H7 (cell line): ENCODE measurements at regions not wholly inside any gene's neighbourhood (a gene's known extent, or its start where the extent isn't known, plus 50 kb on each side); places are given as distances from the start of the nearest gene placed in this dataset.

ENCODE experiments used
- DNase-seq: peaks from one replicate; pipeline ENCODE4 v3.0.0; 2012
- H3K27me3 ChIP-seq: 2 replicates; pipeline ENCODE4 v1.6.0; 2011; ENCODE audit warnings: mild to moderate bottlenecking, low read length; ENCODE audit not compliant: control insufficient read depth, insufficient read depth
- H3K36me3 ChIP-seq: replicated peaks from 2 replicates; pipeline ENCODE4 v1.5.1; 2011; ENCODE audit warnings: low read length; ENCODE audit not compliant: control insufficient read depth, insufficient read depth
- H3K4me3 ChIP-seq: 2 replicates; pipeline ENCODE4 v1.5.1; 2011; ENCODE audit warnings: low read depth, mild to moderate bottlenecking, control low read depth, low read length, moderate library complexity; ENCODE audit not compliant: insufficient read depth

- no peaks in the 10 kb centered on the region for H3K36me3 ChIP-seq
- H3K4me3 ChIP-seq = no peak overlapping the region
- DNase-seq = no peak
- no peaks in the 10 kb centered on the region; the same call in 1 of the 2 replicates for H3K27me3 ChIP-seq
These were observed 442.2 kb downstream of the HDGFL1 start for GRCh38 chr6:23011615-23012014.

DNA sequence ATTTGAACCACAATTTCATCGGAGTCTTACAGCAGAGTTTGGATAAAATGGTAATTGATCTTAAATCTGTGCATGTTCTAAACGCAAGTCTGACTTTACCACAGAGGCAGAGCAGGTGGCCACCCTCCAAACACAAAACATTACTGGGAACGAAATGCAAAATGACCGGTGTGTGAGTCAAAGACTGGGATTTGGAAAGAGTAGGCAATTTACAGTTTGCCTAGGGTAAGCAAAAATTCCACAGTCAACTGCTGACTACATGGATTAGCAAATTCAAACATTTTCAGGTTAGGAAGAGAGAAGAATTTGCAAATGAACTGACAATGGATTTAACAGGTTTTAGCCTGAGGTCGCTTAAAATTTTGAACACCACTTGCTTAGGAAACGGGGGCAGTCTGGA, 444.4 kb downstream of the HDGFL1 start:
- no peaks in the 10 kb centered on the region for H3K27me3 ChIP-seq
- DNase-seq = no peak

DNA sequence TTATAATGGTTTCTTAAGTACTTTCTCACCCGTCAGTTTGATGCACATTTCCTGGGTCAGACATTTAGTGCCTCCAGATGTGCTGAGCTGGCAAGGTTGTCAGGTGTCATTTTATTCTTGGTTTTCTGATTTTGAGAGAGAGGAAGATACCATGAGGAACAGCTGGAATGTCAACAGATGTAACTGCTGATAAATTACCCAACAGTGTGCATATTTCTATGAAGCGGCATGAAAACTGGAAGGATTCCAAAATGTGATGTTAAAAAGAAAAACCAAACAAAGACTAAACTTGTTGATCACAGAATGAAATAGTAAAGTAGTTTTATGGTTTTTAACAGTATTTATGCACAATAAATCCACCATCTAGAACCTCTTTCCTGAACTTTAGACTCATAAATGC, 447.3 kb downstream of the HDGFL1 start:
- Histone ChIP-seq H3K4me3 (no peak overlapping the region), H3K27me3 (no peaks in the 10 kb centered on the region), H3K36me3 (no peaks in the 10 kb centered on the region)
- no peak for DNase-seq

More for the DNA sequence above, 444.4 kb downstream of the HDGFL1 start:
- H3K4me3 ChIP-seq = no peak overlapping the region
- no peaks in the 10 kb centered on the region for H3K36me3 ChIP-seq

DNA sequence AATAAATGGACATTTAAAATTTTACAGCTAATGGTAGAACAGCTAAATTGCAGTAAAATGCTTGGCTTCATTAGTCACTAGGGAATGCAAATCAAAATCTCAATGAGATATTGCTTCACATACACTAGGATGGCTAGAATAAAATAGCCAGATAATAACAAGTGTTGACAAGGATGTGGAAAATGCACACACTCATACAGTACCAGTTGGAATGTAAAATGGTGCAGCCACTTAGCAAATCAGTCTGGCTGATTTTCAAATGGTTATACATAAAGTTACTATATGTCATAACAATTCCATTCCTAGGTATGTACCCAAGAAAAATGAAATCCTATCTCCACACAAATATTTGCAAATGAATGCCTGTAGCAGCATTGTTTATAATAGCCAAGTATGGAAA, 452.1 kb downstream of the HDGFL1 start:
- H3K27me3 ChIP-seq = no peaks in the 10 kb centered on the region
- H3K4me3 ChIP-seq = no peak overlapping the region
- DNase-seq = no peak
- H3K36me3 ChIP-seq = no peaks in the 10 kb centered on the region

DNA sequence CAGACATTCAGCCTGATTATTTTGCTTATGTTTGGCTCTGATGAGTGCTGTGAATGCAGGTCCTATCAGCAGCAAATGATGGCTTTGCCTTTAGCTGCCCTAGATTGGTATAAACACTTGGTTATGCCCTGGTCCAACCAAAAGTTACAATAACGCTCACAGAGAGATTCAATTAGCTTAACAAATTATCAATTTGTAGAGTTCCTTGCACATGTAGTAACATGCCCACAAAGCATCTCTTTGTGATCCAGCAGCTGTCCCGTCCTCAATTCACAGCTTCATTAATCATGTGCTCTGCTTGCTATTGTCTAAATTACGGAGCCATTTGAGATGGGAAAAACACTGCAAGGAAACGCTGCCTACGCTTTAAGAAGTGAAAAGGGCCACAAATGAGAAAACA, 457.9 kb downstream of the HDGFL1 start:
- H3K4me3 ChIP-seq = no peak overlapping the region
- no peak for DNase-seq
- no peaks in the 10 kb centered on the region for H3K36me3 ChIP-seq

GRCh38 chr6:23031986-23032385, 462.6 kb downstream of the HDGFL1 start:
- no peaks in the 10 kb centered on the region for H3K36me3 ChIP-seq
- no peak overlapping the region for H3K4me3 ChIP-seq
- no peaks in the 10 kb centered on the region for H3K27me3 ChIP-seq
- DNase-seq = no peak

More for the DNA sequence above, 457.9 kb downstream of the HDGFL1 start:
- H3K27me3 ChIP-seq = no peaks in the 10 kb centered on the region

- Histone ChIP-seq H3K27me3 (no peaks in the 10 kb centered on the region), H3K36me3 (no peaks in the 10 kb centered on the region), H3K4me3 (no peak overlapping the region)
- DNase-seq = no peak
These were observed 465.6 kb downstream of the HDGFL1 start for GRCh38 chr6:23034926-23035325.

DNA sequence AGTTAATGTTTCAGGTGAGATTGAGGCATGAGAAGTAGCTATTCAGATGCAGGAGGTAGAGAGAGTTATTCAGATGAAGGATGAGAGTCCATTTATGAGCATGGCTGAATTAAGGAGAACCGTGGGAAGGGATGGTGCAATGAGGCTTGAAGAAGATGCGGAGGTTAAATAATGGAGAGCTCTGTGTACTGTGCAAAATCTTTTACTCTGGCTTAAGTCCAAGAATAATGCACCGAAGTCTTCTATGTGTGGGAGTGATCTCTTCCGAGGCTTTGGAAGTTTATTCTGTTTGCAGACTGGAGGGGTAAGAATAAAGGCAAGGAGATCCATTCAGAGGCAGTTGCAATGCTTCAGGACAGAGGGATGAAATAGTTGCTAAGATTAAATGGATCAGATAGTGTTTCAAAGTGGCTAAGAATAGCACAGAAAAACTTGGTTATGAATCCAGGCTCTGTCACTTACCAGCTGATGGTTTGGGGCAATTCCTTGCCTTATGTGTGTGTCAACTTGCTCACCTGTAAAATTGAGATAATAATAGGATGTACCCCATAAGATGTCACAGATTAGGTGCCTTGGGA, 467.1 kb downstream of the HDGFL1 start:
- no peaks in the 10 kb centered on the region for H3K36me3 ChIP-seq
- no peak for DNase-seq
- no peaks in the 10 kb centered on the region for H3K27me3 ChIP-seq
- no peak overlapping the region for H3K4me3 ChIP-seq

DNA sequence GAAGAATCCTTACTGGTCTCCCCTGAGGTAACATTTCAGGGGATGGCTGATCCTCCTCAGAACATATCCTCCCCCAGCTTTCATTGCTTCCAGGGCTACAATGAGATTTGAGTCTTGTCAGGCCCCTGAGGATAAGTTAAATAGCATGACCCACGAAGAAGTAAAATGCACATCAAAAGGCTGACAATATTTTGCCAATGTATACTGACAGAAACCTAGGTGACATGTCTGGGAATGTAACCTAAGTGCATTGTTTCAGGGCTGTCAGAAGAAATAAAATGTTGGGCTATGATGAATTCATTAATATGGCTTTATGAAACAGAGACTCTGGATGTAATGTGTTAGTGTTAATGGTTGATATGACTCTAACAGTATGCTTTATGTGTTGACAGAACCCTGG, 471.5 kb downstream of the HDGFL1 start:
- DNase-seq = no peak
- Histone ChIP-seq H3K27me3 (no peaks in the 10 kb centered on the region), H3K4me3 (no peak overlapping the region), H3K36me3 (no peaks in the 10 kb centered on the region)

GRCh38 chr6:23045280-23045679, 475.9 kb downstream of the HDGFL1 start:
- DNase-seq = no peak
- no peaks in the 10 kb centered on the region for H3K27me3 ChIP-seq
- no peaks in the 10 kb centered on the region for H3K36me3 ChIP-seq
- H3K4me3 ChIP-seq = no peak overlapping the region

DNA sequence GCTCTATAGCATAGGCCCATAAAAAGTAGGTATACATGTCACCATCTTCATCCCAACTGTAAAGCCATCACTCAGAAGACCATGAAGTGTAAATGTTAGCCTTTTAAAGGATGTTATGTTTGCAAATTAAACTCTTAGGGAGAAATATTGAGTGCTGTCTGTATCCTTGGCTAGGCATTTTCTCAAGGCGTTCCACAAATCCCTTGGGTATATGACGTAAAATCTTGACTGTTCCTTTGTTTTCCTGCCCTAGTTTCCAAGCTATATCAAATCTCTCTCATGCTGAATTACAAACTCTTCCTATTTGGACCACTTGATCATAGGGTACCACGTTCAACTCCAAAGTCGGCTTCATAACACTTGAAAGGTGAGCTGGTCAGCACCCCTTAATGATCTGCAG, 486.2 kb downstream of the HDGFL1 start:
- no peak for DNase-seq

DNA sequence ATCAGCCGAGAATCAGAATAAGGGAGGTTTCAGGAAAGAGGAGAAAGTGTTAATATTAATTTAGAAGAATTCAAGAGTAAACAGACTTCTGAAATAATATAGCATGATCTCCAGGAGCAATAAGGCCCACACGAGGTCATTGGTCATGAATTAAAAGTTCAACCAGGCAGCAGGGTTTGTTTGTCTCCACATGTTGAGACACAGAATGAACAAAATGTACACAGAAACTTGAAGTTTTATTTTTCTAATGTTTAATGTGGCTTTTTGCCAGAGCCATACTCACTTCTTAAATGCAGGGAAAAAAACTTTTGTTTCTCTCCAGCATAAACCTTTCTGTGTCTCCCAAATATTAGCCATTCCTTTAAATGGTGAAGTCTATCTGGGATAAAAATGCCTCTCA, 504.5 kb downstream of the HDGFL1 start:
- Histone ChIP-seq H3K4me3 (no peak overlapping the region), H3K27me3 (no peaks in the 10 kb centered on the region), H3K36me3 (no peaks in the 10 kb centered on the region)
- no peak for DNase-seq

More for the DNA sequence above, 486.2 kb downstream of the HDGFL1 start:
- H3K27me3 ChIP-seq = no peaks in the 10 kb centered on the region
- no peak overlapping the region for H3K4me3 ChIP-seq
- H3K36me3 ChIP-seq = no peaks in the 10 kb centered on the region

DNA sequence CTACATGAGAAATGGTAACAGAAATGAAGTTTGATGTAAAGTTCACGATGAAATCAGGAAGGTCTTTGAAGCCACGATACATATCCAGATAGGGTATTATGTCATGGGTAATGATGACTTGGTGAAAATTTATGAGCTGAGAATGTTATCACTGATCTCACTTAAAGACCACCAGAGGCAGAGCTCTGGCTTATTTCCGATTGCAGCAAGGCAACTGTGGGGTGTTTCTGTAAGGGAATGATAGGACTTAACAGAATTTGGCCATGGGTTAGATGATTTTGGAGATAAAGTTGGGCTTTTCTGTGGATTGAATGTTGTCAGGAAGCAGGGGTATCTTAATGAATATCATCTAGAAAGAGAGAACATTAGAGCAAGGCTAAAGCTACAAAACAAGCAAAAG, 508.4 kb downstream of the HDGFL1 start:
- H3K27me3 ChIP-seq = no peaks in the 10 kb centered on the region
- no peaks in the 10 kb centered on the region for H3K36me3 ChIP-seq
- no peak overlapping the region for H3K4me3 ChIP-seq
- DNase-seq = no peak

GRCh38 chr6:23081701-23082100, 512.3 kb downstream of the HDGFL1 start:
- H3K36me3 ChIP-seq = no peaks in the 10 kb centered on the region
- no peaks in the 10 kb centered on the region for H3K27me3 ChIP-seq
- H3K4me3 ChIP-seq = no peak overlapping the region
- DNase-seq = no peak

DNA sequence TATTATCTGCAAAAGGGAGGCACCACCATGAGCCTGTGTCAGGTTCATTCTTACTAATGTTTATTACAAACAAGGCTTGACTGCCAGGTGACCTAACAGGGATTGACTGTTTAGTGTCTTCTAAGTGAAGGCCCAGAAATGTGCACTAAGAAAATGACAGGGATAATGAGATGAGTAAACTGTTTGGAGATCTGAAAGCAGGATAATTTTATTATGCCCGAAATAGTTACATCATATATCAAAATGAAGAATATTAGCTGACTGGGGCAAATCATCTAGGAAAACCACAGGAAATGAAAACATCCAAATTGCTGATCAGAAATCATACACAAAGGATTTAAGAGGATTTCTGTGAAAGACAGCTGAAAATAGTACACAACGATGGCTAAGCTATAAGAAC, 516.7 kb downstream of the HDGFL1 start:
- H3K4me3 ChIP-seq = no peak overlapping the region
- no peaks in the 10 kb centered on the region for H3K27me3 ChIP-seq
- no peak for DNase-seq
- H3K36me3 ChIP-seq = no peaks in the 10 kb centered on the region

DNA sequence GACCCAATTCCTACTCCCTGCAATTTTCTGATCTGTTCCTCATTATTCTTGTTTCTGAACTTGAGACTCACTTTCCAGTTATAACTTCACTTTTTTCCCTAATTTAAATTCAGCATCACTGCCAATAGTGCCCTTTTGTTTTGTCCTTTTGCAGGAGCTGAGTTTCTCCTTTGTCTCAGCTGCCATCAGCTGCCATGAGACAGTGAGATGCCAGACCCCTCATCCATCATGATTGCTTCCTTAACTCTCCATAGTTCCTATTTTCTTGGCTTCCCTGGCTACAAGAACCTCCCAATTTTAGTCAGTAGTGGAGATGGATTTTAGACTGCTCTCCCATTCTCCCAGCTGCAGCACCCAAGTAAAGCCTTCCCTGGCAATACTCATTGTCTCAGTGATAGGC, 518.1 kb downstream of the HDGFL1 start:
- H3K27me3 ChIP-seq = no peaks in the 10 kb centered on the region
- DNase-seq = no peak
- no peak overlapping the region for H3K4me3 ChIP-seq
- H3K36me3 ChIP-seq = no peaks in the 10 kb centered on the region
